Smooth muscle cell (in vitro differentiated cells): ENCODE measurements at regions not wholly inside any gene's neighbourhood (a gene's known extent, or its start where the extent isn't known, plus 50 kb on each side); places are given as distances from the start of the nearest gene placed in this dataset.

ENCODE experiments used
- DNase-seq: peaks from one replicate; lab custom pipeline; 2025; ENCODE audit not compliant: unreplicated experiment; lab: John Stamatoyannopoulos, UW
- H2AFZ ChIP-seq: fragments of 200-600 bp; sonication (generic); 2 replicates; pipeline ENCODE4 v1.6.0; 2016; ENCODE audit warnings: antibody characterized with exemption, low read depth, mild to moderate bottlenecking
- H3F3A ChIP-seq: fragments of 200-600 bp; sonication (generic); 2 replicates; pipeline ENCODE4 v1.6.0; 2017; ENCODE audit warnings: antibody characterized with exemption, low read depth
- H3K27ac ChIP-seq: fragments of 200-600 bp; sonication (generic); 2 replicates; pipeline ENCODE4 v1.5.1; 2016; ENCODE audit warnings: low read depth, mild to moderate bottlenecking
- H3K27me3 ChIP-seq: fragments of 200-600 bp; sonication (generic); 2 replicates; pipeline ENCODE4 v1.6.1; 2016; ENCODE audit warnings: low read depth, mild to moderate bottlenecking
- H3K36me3 ChIP-seq: fragments of 200-600 bp; sonication (generic); 2 replicates; pipeline ENCODE4 v1.5.1; 2016; ENCODE audit warnings: low read depth
- H3K4me1 ChIP-seq: fragments of 200-600 bp; sonication (generic); 2 replicates; pipeline ENCODE4 v1.5.1; 2016; ENCODE audit warnings: low read depth
- H3K4me2 ChIP-seq: fragments of 200-600 bp; sonication (generic); 2 replicates; pipeline ENCODE4 v1.6.0; 2016; ENCODE audit warnings: mild to moderate bottlenecking
- H3K4me3 ChIP-seq: fragments of 200-600 bp; sonication (generic); 2 replicates; pipeline ENCODE4 v1.5.1; 2016; ENCODE audit warnings: mild to moderate bottlenecking
- H3K79me2 ChIP-seq: fragments of 200-600 bp; sonication (generic); 2 replicates; pipeline ENCODE4 v1.6.0; 2016; ENCODE audit warnings: low read depth, mild to moderate bottlenecking
- H3K9ac ChIP-seq: fragments of 200-600 bp; sonication (generic); 2 replicates; pipeline ENCODE4 v1.6.0; 2016; ENCODE audit warnings: low read depth
- H3K9me3 ChIP-seq: fragments of 200-600 bp; sonication (generic); replicated peaks from 2 replicates; pipeline ENCODE4 v1.5.1; 2016; ENCODE audit warnings: low read depth
- H4K20me1 ChIP-seq: fragments of 200-600 bp; sonication (generic); 2 replicates; pipeline ENCODE4 v1.6.0; 2016; ENCODE audit warnings: low read depth
- CTCF ChIP-seq: fragments of 200-600 bp; sonication (generic); IDR thresholded peaks from 2 replicates; pipeline ENCODE4 v1.5.1; 2017; ENCODE audit warnings: borderline replicate concordance, mild to moderate bottlenecking, antibody characterized with exemption; ENCODE audit not compliant: insufficient read depth, poor library complexity, severe bottlenecking
- WGBS: methylation state at CpG from one replicate; pipeline ENCODE4 v1.1.7; 2016; ENCODE audit warnings: low lambda C conversion rate; 5-methylcytosine and 5-hydroxymethylcytosine counted together

GRCh38 chr1:60374537-60374936 lies 301.0 kb upstream of the C1orf87 start:
- H3K79me2 ChIP-seq = no peaks in the 10 kb centered on the region
- H3K4me3 ChIP-seq = no peak overlapping the region
- H3F3A ChIP-seq = no peaks in the 10 kb centered on the region
- no peaks in the 10 kb centered on the region for H3K27me3 ChIP-seq
- no peaks in the 10 kb centered on the region for H3K4me1 ChIP-seq
- no peak overlapping the region for H3K9ac ChIP-seq
- no peaks in the 10 kb centered on the region for H4K20me1 ChIP-seq
- WGBS = 81% methylated on average over 1 of the region's 1 CpG
- no peak overlapping the region for H2AFZ ChIP-seq
- no peak overlapping the region for H3K4me2 ChIP-seq
- H3K9me3 ChIP-seq = no peaks in the 10 kb centered on the region
- TF ChIP-seq CTCF = no peak
- no peak for DNase-seq
- H3K27ac ChIP-seq = no peak overlapping the region
- H3K36me3 ChIP-seq = no peaks in the 10 kb centered on the region

- no peak for DNase-seq
These were observed 294.0 kb upstream of the C1orf87 start for GRCh38 chr1:60367532-60367931.

GRCh38 chr1:60359431-60359830 lies 285.9 kb upstream of the C1orf87 start:
- no peak for TF ChIP-seq CTCF
- H3K27ac ChIP-seq = no peak overlapping the region

More at GRCh38 chr1:60367532-60367931, 294.0 kb upstream of the C1orf87 start:
- H3K9me3 ChIP-seq = no peaks in the 10 kb centered on the region
- H3K79me2 ChIP-seq = no peaks in the 10 kb centered on the region
- WGBS = 66% methylated on average over 7 of the region's 7 CpGs
- H2AFZ ChIP-seq = no peak overlapping the region
- H3K4me1 ChIP-seq = no peaks in the 10 kb centered on the region
- H3K36me3 ChIP-seq = no peaks in the 10 kb centered on the region
- H3K4me3 ChIP-seq = no peak overlapping the region
- H3K27me3 ChIP-seq = no peaks in the 10 kb centered on the region
- H3K4me2 ChIP-seq = no peak overlapping the region
- no peaks in the 10 kb centered on the region for H4K20me1 ChIP-seq
- H3F3A ChIP-seq = no peaks in the 10 kb centered on the region
- TF ChIP-seq CTCF = no peak
- no peak overlapping the region for H3K27ac ChIP-seq
- H3K9ac ChIP-seq = no peak overlapping the region

GRCh38 chr1:60350531-60350930 lies 277.0 kb upstream of the C1orf87 start:
- Histone ChIP-seq H3K36me3 (no peaks in the 10 kb centered on the region), H3K9ac (no peak overlapping the region), H3K4me3 (no peak overlapping the region), H4K20me1 (no peaks in the 10 kb centered on the region), H3K4me1 (no peaks in the 10 kb centered on the region), H3K27ac (no peak overlapping the region), H2AFZ (no peak overlapping the region), H3K79me2 (no peaks in the 10 kb centered on the region), H3K9me3 (no peaks in the 10 kb centered on the region), H3F3A (no peaks in the 10 kb centered on the region), H3K4me2 (no peak overlapping the region), H3K27me3 (no peaks in the 10 kb centered on the region)
- no peak for TF ChIP-seq CTCF
- DNase-seq = no peak

More at GRCh38 chr1:60359431-60359830, 285.9 kb upstream of the C1orf87 start:
- Histone ChIP-seq H3K36me3 (no peaks in the 10 kb centered on the region), H3K4me3 (no peak overlapping the region), H3K9ac (no peak overlapping the region), H3F3A (no peaks in the 10 kb centered on the region), H3K4me2 (no peak overlapping the region), H3K9me3 (no peaks in the 10 kb centered on the region), H4K20me1 (no peaks in the 10 kb centered on the region), H3K27me3 (no peaks in the 10 kb centered on the region), H3K4me1 (no peaks in the 10 kb centered on the region), H2AFZ (no peak overlapping the region), H3K79me2 (no peaks in the 10 kb centered on the region)
- WGBS = 83% methylated on average over 3 of the region's 3 CpGs
- no peak for DNase-seq
